PFSK-1 (cell line): ENCODE measurements at regions not wholly inside any gene's neighbourhood (a gene's known extent, or its start where the extent isn't known, plus 50 kb on each side); places are given as distances from the start of the nearest gene placed in this dataset.

ENCODE experiments used
- FOXP2 ChIP-seq: optimal IDR thresholded peaks from 2 replicates; pipeline ENCODE3; 2011; ENCODE audit warnings: borderline replicate concordance, control low read depth, inconsistent platforms; ENCODE audit not compliant: insufficient read depth; ENCODE audit errors: extremely low read length, extremely low read depth
- POLR2AphosphoS5 ChIP-seq: IDR thresholded peaks from 2 replicates; pipeline ENCODE4 v1.6.1; 2012; ENCODE audit warnings: low read depth, mild to moderate bottlenecking, control low read depth, low read length, moderate library complexity
- REST ChIP-seq, 2 experiments: IDR thresholded peaks; 2 replicates each; pipeline versions ENCODE4 v1.6.1 to v1.8.0; 2011 to 2012; ENCODE audit warnings: low read depth in 2 of 2, low read length in 2 of 2, control low read depth in 1 of 2, inconsistent platforms in 1 of 2, mild to moderate bottlenecking in 1 of 2, moderate library complexity in 1 of 2; ENCODE audit not compliant: insufficient read depth in 1 of 2
- SIN3A ChIP-seq: IDR thresholded peaks from 2 replicates; pipeline ENCODE4 v1.6.1; 2012; ENCODE audit warnings: mild to moderate bottlenecking, low read length, moderate library complexity, borderline replicate concordance; ENCODE audit not compliant: insufficient read depth
- TAF1 ChIP-seq: IDR thresholded peaks from 2 replicates; pipeline ENCODE4 v1.6.1; 2012; ENCODE audit warnings: low read length, control low read depth, borderline replicate concordance; ENCODE audit not compliant: insufficient read depth

DNA sequence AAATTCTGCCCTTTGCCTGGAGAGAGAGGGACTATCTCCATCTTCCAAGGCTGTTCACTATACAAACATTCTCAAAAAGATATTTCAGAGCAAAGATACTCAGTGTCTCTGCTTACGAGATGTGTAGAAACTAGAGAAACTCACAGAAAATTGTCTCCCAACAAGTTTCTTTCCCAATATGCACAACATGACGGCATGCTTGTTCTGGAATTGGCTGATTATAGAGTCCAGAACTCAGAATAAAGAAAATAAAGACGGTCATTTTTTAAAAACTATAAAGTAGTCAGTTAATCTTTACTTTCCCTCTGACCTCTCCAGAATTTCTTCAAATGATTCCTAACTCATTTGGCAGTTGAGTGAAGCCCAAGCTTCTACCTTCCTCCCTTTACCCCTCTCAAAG, 285.5 kb upstream of the KLF3 start:
- TF ChIP-seq SIN3A (no peak), TAF1 (no peak), REST (IDR thresholded peaks at IDR 0.05; ENCODE audit: insufficient read depth in 1 of 2, low read depth in 2 of 2, low read length in 2 of 2) (no peak), POLR2AphosphoS5 (no peak), FOXP2 (no peak)

DNA sequence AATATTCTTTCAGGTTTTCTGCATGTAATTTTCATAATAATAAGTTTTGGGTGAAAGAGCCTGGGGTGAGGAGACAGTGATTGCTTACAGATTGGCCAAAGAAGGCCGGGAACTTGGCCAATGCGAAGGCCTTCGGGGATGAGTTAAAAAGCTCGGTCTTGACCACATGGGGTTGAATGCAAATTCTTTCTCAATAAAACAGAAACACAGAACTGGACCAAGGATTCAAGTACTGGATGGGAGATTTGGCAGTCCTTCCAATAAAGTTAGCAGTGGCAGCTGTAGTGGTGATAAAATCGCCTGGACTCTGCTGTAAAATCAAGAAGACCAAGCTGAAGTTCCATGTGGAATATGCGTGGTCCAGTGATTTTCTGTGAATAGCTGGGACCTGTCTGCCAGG, 282.2 kb upstream of the KLF3 start:
- TF ChIP-seq TAF1 (no peak), POLR2AphosphoS5 (no peak), REST (IDR thresholded peaks at IDR 0.05; ENCODE audit: insufficient read depth in 1 of 2, low read depth in 2 of 2, low read length in 2 of 2) (no peak), FOXP2 (no peak), SIN3A (no peak)

- TF ChIP-seq TAF1 (no peak), FOXP2 (no peak), POLR2AphosphoS5 (no peak), REST (IDR thresholded peaks at IDR 0.05; ENCODE audit: insufficient read depth in 1 of 2, low read depth in 2 of 2, low read length in 2 of 2) (no peak), SIN3A (no peak)
These were observed 281.5 kb upstream of the KLF3 start for GRCh38 chr4:38382520-38382919.

DNA sequence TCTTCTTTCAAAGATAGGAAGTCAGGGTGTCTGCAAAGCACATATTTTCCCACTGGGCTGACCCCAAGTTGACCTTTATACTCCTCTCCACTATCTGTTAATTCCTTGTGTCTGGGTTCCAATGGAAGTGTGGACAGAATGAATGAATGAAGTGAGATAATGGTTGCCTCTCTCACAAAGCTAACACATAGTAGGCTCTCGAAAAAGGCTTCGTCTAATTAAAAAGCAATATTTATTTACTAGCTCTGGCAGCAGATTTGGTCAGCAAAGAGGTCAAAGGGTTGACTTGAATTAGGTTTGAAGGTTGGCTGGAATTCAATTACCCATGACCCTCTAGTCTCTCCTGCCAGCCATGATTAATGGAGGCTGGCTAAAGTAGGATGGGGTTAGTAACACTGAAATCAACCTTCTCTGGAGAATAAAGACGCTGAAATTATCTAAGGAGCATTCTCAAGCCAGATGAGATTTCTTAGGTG, 280.3 kb upstream of the KLF3 start:
- no peak for TF ChIP-seq FOXP2
- TF ChIP-seq TAF1: no peak
- no peak for TF ChIP-seq SIN3A
- no peak for TF ChIP-seq REST (IDR thresholded peaks at IDR 0.05; ENCODE audit: insufficient read depth in 1 of 2, low read depth in 2 of 2, low read length in 2 of 2)
- no peak for TF ChIP-seq POLR2AphosphoS5
